Activated naive CD8-positive, alpha-beta T cell treated with anti-CD3 and anti-CD28 coated beads, Interleukin-2, amount 10 ng/mL, durations not matched to agents 7 days and 5 days (primary cell): ENCODE measurements at regions not wholly inside any gene's neighbourhood (a gene's known extent, or its start where the extent isn't known, plus 50 kb on each side); places are given as distances from the start of the nearest gene placed in this dataset.

ENCODE experiments used
- ATAC-seq: fragments of 150-1000 bp; cut with Tn5 transposase; one replicate; pipeline ENCODE4 v1.10.0; 2021; ENCODE audit warnings: low read depth, moderate library complexity
- POLR2A ChIA-PET: fragments of 350-600 bp; sonication (Branson Sonifier 250); formaldehyde crosslinking; loops from one replicate; lab custom pipeline; 2021; ENCODE audit warnings: antibody characterized with exemption; lab: Charles Lee
- DNase-seq: peaks from one replicate; pipeline ENCODE4 v3.0.0; 2021
- H3K27ac Mint-ChIP-seq: one replicate; pipeline ENCODE4 v1.8.0; 2022; ENCODE audit warnings: mild to moderate bottlenecking, mixed read lengths
- H3K27me3 Mint-ChIP-seq: one replicate; pipeline ENCODE4 v1.8.0; 2022; ENCODE audit warnings: mild to moderate bottlenecking, moderate library complexity, mixed read lengths
- H3K36me3 Mint-ChIP-seq: one replicate; pipeline ENCODE4 v1.8.0; 2021; ENCODE audit warnings: mild to moderate bottlenecking, mixed read lengths
- H3K4me1 Mint-ChIP-seq: one replicate; pipeline ENCODE4 v1.8.0; 2021; ENCODE audit warnings: mixed read lengths
- H3K4me3 Mint-ChIP-seq: one replicate; pipeline ENCODE4 v1.8.0; 2022; ENCODE audit warnings: mild to moderate bottlenecking, moderate library complexity, mixed read lengths
- H3K9me3 Mint-ChIP-seq: one replicate; pipeline ENCODE4 v1.8.0; 2021; ENCODE audit warnings: mixed read lengths

DNA sequence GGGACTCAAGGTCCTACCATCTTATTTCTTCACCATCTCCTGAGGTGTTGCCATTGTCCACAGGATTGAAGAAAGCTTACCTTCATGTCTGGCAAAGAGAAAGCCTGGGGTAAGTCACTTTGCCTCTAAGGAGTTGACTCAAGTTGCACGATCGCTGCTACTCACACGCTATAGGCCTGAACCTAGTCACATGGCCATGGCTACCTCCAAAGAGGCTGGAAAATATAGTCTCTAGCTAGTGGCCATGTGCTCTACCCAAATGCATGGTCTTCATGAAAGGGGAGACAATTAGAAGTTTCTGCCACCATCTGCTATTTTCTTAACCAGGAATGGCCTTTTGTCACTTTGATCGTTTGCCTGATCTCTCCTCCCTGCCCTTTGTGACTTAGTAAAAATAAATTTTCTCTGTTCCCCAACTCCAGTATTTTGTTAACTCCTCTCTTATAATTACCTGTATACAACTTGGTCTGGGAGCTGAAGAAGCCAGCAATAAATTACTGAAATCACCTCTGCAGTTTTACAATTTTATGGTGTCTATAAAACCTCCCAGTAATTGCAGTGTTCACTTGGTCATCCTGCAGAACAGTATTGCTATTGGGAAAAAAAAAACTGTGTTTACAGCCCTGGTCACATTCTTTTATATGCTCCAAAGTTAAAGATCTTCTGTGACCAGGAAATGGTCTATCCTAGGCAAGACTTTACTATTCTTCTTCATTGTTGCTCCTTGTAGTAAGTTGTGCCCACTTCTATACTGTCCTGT lies 126.7 kb upstream of the TSPAN5 start:
- peaks cover 2% of the 10 kb centered on the region for H3K36me3 Mint-ChIP-seq
- peaks cover 3% of the 10 kb centered on the region for H3K9me3 Mint-ChIP-seq
- POLR2A ChIA-PET, result no interaction called here
- ATAC-seq, result no peak
- no peak overlapping the region for H3K27ac Mint-ChIP-seq
- H3K4me1 Mint-ChIP-seq, result no peaks in the 10 kb centered on the region
- no peak for DNase-seq
- H3K4me3 Mint-ChIP-seq, result no peak overlapping the region
- H3K27me3 Mint-ChIP-seq, result no peaks in the 10 kb centered on the region

GRCh38 chr4:98781641-98782357 lies 123.4 kb upstream of the TSPAN5 start:
- ATAC-seq (no peak), DNase-seq (no peak)
- Mint-ChIP-seq H3K4me1 (no peaks in the 10 kb centered on the region), H3K27ac (no peak overlapping the region), H3K36me3 (no peaks in the 10 kb centered on the region), H3K27me3 (no peaks in the 10 kb centered on the region), H3K4me3 (no peak overlapping the region), H3K9me3 (peaks cover 3% of the 10 kb centered on the region)
- POLR2A ChIA-PET, result no interaction called here

DNA sequence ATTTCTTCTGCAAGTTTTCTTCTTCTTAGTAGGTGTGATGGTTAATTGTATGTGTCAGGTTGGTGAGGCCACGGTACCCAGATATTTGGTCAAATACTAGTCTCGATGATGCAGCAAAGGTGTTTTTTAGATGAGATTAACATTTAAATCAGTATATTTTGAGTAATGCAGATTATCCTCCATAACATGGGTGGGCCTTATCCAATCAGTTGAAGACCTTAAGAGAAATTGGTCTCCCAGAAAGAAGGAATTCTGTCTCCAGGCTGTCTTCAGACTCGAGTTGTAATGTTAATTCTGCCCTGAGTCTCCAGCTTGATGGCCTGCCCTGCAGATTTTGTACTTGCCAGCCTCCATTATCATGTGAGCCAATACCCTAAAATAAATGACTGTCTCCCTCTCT lies 122.5 kb upstream of the TSPAN5 start:
- H3K4me3 Mint-ChIP-seq, result no peak overlapping the region
- DNase-seq, result no peak

DNA sequence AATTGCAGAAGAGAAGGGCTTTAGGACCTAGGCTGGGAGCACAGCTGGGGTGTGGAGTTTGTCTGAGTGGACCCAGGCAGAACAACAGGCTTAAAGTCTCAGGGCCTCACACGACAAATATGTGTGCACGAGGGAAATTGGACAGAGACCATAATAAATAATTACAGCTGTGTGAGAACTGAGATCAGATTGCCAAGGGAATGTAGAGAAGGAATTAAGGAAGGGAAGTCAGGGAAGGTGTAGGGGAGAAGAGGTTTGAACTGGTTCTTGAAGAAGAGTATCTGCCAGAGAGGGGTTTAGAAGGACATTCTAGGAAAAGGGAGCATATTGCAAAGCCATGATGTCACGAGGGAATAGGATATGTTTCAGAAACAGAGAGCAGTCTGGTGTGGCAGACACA lies 120.7 kb upstream of the TSPAN5 start:
- Mint-ChIP-seq H3K27ac (no peak overlapping the region), H3K4me1 (no peaks in the 10 kb centered on the region), H3K36me3 (no peaks in the 10 kb centered on the region), H3K4me3 (no peak overlapping the region), H3K27me3 (no peaks in the 10 kb centered on the region), H3K9me3 (peaks cover 4% of the 10 kb centered on the region)
- no peak for ATAC-seq
- DNase-seq, result no peak
- POLR2A ChIA-PET, result no interaction called here

More for the DNA sequence above, 122.5 kb upstream of the TSPAN5 start:
- no peak for ATAC-seq
- Mint-ChIP-seq H3K27ac (no peak overlapping the region), H3K36me3 (no peaks in the 10 kb centered on the region), H3K27me3 (no peaks in the 10 kb centered on the region), H3K9me3 (no peaks in the 10 kb centered on the region), H3K4me1 (no peaks in the 10 kb centered on the region)
- POLR2A ChIA-PET, result no interaction called here

DNA sequence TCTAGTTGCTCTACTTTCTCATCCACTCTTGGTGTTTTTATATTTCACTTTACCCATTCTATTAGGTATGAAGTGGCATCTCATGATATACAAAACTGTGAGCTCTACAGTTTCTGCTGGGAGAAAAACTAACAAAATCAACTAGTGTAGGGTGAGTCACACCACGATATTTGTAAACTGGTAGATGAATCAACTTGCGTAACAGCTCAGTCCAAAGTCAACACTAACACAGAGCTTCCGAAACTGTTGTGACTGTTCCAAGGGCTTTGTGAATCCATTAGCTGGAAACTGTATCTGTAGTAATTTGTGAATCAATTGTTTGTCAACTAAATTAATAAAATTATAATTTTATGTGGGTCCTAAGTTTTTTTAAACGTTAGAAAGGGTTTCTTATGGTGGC lies 119.8 kb upstream of the TSPAN5 start:
- H3K9me3 Mint-ChIP-seq, result peaks cover 5% of the 10 kb centered on the region
- no peak overlapping the region for H3K27ac Mint-ChIP-seq
- H3K36me3 Mint-ChIP-seq, result no peaks in the 10 kb centered on the region
- POLR2A ChIA-PET, result no interaction called here
- no peak for ATAC-seq
- H3K4me3 Mint-ChIP-seq, result no peak overlapping the region
- DNase-seq, result no peak
- no peaks in the 10 kb centered on the region for H3K4me1 Mint-ChIP-seq
- no peaks in the 10 kb centered on the region for H3K27me3 Mint-ChIP-seq

GRCh38 chr4:98775672-98776071 lies 117.3 kb upstream of the TSPAN5 start:
- Mint-ChIP-seq H3K27ac (no peak overlapping the region), H3K4me3 (no peak overlapping the region), H3K36me3 (no peaks in the 10 kb centered on the region), H3K4me1 (no peaks in the 10 kb centered on the region), H3K27me3 (no peaks in the 10 kb centered on the region), H3K9me3 (peaks cover 5% of the 10 kb centered on the region)
- POLR2A ChIA-PET, result no interaction called here
- no peak for DNase-seq
- no peak for ATAC-seq

DNA sequence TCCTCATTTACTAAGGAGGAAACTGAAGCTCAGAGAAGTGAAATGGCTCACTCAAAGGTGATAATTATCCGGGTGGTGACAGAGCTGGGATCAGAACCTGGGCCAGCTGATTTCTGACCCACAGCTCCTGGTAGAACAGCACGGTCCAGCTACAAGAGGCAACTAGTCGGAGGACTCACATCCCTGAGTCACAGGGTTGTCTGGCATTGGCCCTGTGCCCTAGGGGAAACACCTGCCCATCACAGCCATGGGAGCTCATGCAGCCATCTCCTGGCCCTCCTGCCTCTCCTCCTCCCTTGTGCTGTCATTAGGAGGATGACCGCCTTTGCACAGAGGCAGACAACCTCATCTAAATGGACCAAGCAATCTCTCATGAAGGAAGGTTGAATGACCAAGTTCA lies 115.2 kb upstream of the TSPAN5 start:
- H3K27ac Mint-ChIP-seq, result no peak overlapping the region
- H3K4me1 Mint-ChIP-seq, result no peaks in the 10 kb centered on the region
- POLR2A ChIA-PET, result no interaction called here
- H3K36me3 Mint-ChIP-seq, result no peaks in the 10 kb centered on the region
- no peak for ATAC-seq
- H3K9me3 Mint-ChIP-seq, result peaks cover 7% of the 10 kb centered on the region
- H3K27me3 Mint-ChIP-seq, result no peaks in the 10 kb centered on the region
- H3K4me3 Mint-ChIP-seq, result no peak overlapping the region
- no peak for DNase-seq

GRCh38 chr4:98771959-98772632 lies 113.7 kb upstream of the TSPAN5 start:
- H3K27ac Mint-ChIP-seq, result no peak overlapping the region
- DNase-seq (no peak), ATAC-seq (no peak)
- H3K36me3 Mint-ChIP-seq, result no peaks in the 10 kb centered on the region
- H3K9me3 Mint-ChIP-seq, result peaks cover 10% of the 10 kb centered on the region
- H3K27me3 Mint-ChIP-seq, result peaks cover 1% of the 10 kb centered on the region
- POLR2A ChIA-PET, result no interaction called here
- no peak overlapping the region for H3K4me3 Mint-ChIP-seq
- H3K4me1 Mint-ChIP-seq, result no peaks in the 10 kb centered on the region

DNA sequence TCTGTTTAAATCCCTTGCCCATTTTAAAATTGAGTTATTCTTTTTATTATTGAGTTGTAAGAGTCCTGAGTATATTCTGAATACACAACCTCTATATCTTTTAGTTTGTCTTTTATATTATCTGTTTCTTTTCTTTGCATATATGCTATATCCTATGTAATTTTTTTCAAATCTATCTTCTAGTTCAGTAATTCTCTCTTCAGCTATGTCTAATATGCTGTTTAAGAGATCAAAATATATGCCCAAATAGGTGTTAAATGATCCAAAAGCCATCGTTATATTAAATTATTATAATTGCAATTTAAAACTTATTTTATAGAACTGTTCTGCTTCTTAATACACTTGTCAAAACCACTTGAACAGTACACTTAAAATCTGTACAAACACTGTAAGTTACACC lies 107.4 kb upstream of the TSPAN5 start:
- DNase-seq (no peak), ATAC-seq (no peak)
- H3K9me3 Mint-ChIP-seq, result peaks cover 12% of the 10 kb centered on the region
- H3K4me3 Mint-ChIP-seq, result no peak overlapping the region
- POLR2A ChIA-PET, result no interaction called here
- H3K36me3 Mint-ChIP-seq, result peaks cover 4% of the 10 kb centered on the region
- no peaks in the 10 kb centered on the region for H3K4me1 Mint-ChIP-seq
- H3K27ac Mint-ChIP-seq, result no peak overlapping the region
- H3K27me3 Mint-ChIP-seq, result peaks cover 3% of the 10 kb centered on the region

DNA sequence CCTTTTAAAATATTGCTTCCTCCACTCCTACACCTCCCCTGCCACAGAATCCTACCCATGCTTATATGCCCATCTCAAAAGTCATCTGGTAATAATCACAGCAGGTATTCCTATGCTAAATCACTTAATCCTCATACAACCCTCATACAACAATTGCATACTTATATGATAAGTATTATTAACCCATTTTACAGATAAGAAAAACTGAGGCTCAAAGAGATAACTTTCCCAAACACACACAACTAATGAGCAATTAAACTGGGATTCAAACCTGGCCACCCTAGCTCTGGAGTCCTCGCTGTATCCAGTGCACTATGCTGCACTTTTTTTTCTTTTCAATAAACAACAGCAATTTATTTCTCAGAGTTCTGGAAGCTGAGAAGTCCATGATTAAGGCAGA lies 99.8 kb upstream of the TSPAN5 start:
- POLR2A ChIA-PET, result no interaction called here
- H3K36me3 Mint-ChIP-seq, result no peaks in the 10 kb centered on the region

DNA sequence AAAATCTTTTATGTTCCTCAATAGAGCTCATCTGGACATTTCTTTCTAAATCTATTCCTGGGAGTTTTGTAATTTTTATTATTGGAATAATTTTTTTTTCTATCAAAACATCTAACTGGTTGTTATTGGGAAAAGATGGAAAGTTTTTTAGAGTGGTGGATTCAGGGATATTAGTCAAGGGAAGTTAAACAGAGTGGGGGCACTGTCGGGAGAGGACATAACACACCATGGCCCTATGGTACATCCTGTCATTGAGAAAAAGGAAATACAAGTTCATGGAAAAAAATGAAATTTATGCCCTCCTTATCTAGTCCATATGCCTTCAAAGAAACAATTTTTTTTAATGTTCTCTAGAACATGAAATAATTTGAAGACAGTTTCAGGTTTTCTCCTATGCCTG lies 96.3 kb upstream of the TSPAN5 start:
- Mint-ChIP-seq H3K9me3 (no peaks in the 10 kb centered on the region), H3K4me1 (peaks cover 1% of the 10 kb centered on the region), H3K27me3 (no peaks in the 10 kb centered on the region), H3K4me3 (no peak overlapping the region), H3K27ac (no peak overlapping the region), H3K36me3 (no peaks in the 10 kb centered on the region)
- no peak for DNase-seq
- POLR2A ChIA-PET, result no interaction called here
- no peak for ATAC-seq

More for the DNA sequence above, 99.8 kb upstream of the TSPAN5 start:
- peaks cover 3% of the 10 kb centered on the region for H3K9me3 Mint-ChIP-seq
- no peak overlapping the region for H3K27ac Mint-ChIP-seq
- ATAC-seq, result no peak
- H3K4me1 Mint-ChIP-seq, result peaks cover 3% of the 10 kb centered on the region
- H3K4me3 Mint-ChIP-seq, result no peak overlapping the region
- DNase-seq, result no peak
- H3K27me3 Mint-ChIP-seq, result no peaks in the 10 kb centered on the region

DNA sequence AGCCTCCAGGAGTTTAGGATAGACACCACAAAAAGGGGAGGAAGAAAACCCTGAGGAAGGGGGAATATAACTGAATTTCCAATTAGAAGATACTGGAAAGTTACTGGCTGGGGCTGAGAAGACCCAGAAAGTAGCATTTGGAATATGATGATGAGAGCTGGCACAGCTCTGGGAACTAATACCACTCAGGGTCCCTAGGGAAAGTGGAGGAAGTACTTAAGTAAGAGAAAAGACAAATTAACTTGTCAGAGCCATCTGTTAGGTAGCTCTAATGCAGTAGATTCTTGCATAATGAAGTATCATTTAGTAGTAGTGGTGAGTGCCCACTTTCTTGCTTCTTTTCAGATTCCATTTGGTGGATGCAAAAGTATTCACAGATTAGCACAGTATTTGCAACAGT lies 90.8 kb upstream of the TSPAN5 start:
- no peak for ATAC-seq
- Mint-ChIP-seq H3K4me3 (no peak overlapping the region), H3K36me3 (no peaks in the 10 kb centered on the region), H3K27ac (no peak overlapping the region), H3K9me3 (no peaks in the 10 kb centered on the region), H3K27me3 (no peaks in the 10 kb centered on the region), H3K4me1 (peaks cover 2% of the 10 kb centered on the region)
- POLR2A ChIA-PET, result no interaction called here
- DNase-seq, result no peak

DNA sequence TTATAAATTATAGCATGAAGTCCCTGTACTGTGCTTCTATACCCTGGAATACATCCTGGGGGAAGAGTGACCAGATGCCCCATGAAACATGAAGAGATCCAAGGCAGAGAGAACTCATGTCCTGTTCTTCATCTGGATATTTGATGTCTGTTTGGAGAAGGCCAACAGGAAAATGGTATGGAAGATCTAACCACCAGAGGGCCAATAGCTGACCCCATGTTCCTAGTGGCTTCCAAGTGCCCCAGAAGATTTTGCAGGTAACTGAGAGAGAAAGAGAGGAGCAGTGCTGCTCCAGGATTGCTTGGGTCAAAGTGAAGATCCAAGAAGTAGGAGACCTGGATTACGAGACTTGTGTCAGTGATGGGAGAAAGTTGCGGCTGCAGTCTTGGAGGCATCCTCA lies 90.2 kb upstream of the TSPAN5 start:
- no peaks in the 10 kb centered on the region for H3K36me3 Mint-ChIP-seq
- POLR2A ChIA-PET, result no interaction called here
- peaks cover 2% of the 10 kb centered on the region for H3K4me1 Mint-ChIP-seq
- no peaks in the 10 kb centered on the region for H3K9me3 Mint-ChIP-seq
- no peak overlapping the region for H3K27ac Mint-ChIP-seq
- no peaks in the 10 kb centered on the region for H3K27me3 Mint-ChIP-seq
- ATAC-seq (no peak), DNase-seq (no peak)
- H3K4me3 Mint-ChIP-seq, result no peak overlapping the region
